GM19328 (cell line): ENCODE measurements at regions not wholly inside any gene's neighbourhood (a gene's known extent, or its start where the extent isn't known, plus 50 kb on each side); places are given as distances from the start of the nearest gene placed in this dataset.
"Not testable (repeated sequence)": the region's sequence is repeated elsewhere in the genome, so short reads cannot be mapped to it uniquely, and the experiment has no call there.

ENCODE experiments used
- ATAC-seq: cut with Tn5 transposase; IDR thresholded peaks from one replicate; pipeline ENCODE4 v1.9.1; 2021; ENCODE audit warnings: mild to moderate bottlenecking, moderate library complexity; ENCODE audit not compliant: unreplicated experiment

DNA sequence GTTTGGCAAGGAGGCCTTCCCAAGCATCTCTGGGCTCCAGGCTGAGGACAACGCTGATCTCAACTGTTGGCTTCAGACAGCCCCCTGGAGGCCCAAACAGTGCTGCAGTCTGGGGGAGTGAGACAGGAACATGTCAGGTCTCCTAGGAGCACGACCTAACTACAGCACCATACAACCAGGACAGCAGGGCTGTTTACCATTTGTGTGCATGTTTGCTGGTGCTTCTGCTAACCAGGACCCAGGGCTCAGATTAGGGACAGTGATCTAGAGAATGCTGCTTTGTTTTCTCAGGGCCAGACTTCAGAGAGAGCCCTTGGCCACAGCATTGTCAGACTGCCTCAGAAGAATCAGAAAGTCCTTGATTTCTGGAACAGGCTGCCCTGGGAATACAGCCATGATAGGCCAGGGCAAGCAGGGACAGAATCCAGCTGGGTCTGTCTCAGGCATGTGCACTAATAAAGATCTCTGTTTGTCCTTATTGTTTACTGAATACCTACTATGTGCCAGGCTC is 126.5 kb downstream of the VPREB1 start:
- no peak for ATAC-seq

DNA sequence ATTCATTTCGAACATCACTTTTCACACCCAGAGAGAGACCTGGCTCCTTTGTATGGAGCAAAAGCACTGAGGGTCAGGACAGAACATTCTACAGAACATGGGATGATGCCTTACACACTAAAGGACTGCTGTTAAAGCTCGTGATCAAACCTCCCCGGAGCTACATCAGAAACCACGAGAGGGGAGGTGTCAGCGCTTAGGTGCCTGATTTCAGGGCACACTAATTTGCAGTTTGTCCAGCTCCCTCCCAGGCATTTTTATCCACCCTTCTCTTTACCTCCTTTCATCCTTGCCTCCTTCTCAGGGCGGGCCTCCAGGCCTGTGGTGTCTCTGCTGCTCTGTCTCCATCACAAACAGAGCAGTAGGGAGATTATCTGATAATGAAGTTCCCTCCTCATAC is 127.5 kb downstream of the VPREB1 start:
- ATAC-seq, result no peak

DNA sequence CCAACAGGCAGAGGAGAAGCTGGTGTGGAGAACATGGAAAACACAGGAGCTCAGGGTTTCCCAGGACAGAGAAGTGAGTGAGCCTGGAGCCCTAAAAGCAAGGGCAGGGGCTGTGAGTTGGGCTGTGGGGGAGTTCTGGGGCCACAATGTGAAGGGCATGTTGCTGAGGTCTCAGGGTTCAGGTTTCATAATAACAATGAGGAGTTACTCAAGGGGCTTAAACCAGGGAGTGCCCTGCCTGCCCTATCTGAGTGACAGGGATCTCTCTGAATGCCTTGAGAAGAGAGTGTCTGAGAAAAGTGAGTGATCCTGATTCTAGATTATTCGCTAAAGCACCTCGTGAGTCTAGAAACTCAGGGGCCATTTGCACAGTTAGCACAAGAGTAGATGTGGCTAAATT is 129.6 kb downstream of the VPREB1 start:
- ATAC-seq, result no peak

DNA sequence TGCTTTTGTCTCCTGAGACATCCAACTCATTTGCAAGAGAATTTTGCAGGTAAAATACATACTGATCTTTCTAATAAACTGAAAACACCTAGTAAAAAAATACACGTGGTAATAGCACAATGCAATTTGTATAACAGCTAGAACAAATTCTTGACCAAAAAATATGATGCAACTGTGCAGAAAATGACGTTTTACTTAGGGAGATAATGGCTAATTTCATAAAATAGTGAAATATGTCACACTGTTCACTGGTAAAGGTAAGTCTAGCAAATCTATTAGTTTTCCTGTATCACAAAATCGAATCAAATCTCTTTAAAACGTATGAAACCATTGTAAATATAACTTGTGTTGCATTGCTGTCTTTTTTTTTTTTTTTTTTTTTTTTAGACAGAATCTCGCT is 130.0 kb downstream of the VPREB1 start:
- no peak for ATAC-seq

DNA sequence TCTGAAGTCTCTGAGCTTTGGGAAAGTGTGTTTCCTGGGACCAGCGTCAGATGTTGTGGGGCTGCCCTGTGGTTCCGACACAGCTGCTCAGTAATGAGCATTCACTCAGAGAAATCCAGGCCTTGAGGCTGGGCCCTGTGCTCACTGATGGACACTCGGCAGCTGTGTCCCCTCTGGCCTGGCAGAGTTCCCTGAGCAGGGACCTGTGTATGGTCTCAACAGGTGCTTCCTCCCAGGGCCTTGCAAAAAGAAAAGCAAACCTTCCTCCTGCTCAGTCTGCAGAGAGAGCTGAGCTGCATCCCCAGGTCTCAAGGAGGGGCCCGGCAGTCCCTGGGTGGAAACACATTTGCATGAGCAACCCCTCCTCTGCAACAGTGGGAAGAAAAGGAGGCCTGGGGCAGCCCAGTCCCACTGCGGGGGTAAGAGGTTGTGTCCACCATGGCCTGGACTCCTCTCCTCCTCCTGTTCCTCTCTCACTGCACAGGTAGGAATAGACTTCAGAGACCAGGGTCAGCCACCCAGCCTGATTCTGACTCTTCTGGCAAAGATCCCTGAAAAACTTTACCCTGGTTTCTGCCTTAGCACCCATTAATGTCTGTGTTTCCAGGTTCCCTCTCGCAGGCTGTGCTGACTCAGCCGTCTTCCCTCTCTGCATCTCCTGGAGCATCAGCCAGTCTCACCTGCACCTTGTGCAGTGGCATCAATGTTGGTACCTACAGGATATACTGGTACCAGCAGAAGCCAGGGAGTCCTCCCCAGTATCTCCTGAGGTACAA is 131.2 kb downstream of the VPREB1 start:
- no peak for ATAC-seq

DNA sequence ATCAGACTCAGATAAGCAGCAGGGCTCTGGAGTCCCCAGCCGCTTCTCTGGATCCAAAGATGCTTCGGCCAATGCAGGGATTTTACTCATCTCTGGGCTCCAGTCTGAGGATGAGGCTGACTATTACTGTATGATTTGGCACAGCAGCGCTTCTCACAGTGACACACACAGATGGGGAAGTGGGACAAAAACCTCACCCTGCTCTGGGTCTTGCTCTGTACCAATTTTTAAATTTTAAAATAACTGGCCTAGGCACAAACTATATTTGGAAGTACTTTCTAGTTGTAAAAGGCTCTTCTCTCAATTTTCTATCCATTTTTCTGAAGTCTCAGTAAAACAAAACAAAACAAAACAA is 131.7 kb downstream of the VPREB1 start:
- no peak for ATAC-seq

DNA sequence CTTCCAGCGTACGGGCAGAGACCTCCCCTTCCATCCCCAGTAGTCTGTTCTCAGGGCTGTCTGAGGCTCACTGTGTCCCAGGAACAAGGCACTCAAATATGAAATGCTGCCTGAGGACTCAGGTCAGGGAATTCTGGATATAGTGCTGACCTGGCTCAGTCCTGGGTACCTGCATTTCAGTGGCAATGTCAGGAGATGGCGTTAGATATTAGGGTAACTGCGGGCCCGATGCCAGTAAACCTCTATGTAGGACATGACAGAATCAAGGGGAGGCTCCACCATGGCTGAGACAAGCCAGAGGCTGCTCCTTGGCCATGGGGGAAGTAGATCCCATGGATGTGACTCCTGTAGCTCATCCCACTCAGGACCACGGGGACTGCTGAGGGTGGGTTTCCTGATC is 131.7 kb downstream of the ZNF280B start:
- not testable (repeated sequence) for ATAC-seq

DNA sequence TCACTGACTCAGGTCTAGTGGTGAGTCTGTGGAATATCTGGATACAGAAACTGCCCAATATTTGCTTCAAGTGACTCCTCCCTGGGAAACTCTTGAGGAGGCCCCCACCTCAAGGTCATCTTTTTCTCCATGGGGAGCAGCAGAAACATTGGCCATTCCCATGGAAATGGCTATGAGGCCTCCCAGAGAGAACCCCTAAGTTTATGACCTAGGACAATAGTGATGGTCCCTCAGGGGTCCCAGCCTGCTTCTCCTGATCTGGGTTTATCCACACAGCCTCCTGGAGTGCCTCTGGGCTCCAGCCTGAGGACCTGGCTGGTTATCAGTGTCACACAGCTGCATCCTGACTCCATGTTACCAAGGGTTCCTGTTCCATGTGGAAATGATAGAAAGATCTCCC is 131.2 kb downstream of the ZNF280B start:
- ATAC-seq, result no peak

DNA sequence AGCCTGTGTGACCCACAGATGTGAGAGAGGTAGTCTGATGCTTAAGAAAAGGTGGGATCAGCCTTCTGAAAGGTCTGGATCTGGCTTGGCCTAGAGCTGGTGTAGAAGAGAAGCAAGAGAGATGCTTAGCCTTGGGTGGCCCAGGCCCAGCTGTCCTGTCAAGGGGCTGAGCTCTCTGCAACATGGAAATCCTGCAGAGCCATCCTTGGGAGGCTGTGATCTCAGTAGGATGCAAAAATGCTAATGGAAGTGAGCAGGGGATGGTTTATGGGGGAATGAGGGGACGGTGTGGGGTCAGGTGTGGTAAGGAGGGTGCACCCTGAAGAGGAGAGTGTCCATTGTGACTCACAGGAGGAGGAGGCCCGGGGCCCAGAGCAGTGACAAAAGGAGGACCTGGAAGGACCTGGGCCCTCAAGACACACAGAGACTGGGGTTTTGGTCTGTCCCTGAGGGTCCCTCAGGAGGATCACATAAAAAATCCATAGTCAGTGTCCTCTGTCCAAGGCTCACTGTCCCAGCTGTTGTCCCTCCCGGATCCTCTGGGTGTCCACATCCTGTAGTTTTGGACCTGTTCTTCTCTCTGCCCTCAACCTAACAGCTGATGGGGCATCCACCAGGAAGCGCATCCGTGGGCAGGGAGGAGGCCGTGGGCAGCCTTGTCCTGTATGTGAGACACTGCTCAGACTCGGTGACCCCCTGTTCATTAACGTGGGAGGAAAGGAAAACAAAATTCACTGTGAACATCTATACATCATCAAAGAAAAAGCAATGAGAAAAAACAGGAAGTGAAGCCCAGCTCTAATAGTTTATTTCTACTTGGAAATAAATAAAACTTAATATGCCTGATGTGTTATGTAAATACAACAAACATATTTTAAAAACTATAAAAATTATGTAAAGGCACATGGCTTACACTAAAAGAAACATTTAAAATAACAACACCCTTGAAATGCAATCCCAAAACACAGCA is 129.8 kb downstream of the ZNF280B start:
- ATAC-seq, result no peak

DNA sequence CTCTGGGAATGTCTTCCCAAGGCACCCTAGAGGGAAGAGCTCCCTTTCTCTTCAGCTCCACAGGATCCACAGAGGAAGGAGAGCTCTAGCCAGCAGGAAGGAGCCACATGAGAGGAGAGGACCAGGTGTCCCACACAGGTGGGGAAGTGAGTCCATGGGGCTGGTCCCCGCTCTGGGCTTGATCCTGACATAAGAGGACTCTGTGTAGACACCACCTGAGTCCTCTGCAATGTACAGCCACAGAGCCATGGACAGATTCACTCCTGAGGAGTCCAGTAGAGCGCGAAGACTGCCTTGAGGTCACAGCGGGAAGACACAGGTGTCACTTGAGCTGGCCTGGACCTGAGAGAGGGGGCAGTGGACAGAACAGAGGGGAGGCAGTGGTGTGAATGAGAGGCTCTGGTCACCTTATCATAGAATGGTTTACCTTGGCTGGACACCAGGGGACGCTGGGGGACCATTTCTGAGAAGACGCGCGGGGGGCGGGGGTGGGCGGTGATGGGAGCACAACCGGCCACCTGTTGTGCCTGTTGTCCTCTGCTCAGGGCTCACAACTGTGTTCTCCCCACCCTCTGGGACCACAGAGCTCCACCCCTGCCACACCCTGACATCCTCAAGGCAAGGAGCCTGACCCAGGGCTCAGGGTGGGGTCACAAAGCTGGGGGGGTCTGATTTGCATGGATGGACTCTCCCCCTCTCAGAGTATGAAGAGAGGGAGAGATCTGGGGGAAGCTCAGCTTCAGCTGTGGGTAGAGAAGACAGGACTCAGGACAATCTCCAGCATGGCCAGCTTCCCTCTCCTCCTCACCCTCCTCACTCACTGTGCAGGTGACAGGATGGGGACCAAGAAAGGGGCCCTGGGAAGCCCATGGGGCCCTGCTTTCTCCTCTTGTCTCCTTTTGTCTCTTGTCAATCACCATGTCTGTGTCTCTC is 128.2 kb downstream of the ZNF280B start:
- no peak for ATAC-seq

DNA sequence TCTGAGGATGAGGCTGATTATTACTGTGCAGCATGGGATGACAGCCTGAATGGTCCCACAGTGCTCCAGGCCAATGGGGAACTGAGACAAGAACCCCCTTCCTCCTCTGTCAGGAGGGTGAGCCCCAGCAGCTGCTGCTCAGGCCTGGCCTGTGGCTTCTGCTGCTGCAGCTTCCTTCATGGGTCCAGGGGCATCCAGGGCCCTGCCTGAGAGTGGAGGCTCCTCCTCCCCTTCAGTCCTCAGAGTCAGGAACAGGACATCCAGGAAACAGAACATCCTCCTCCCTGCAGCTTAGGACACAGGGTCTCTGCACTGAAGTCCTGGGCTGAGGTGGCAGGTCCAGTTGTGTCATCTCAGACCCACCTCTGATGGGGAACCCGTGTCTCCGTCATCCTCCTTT is 127.2 kb downstream of the ZNF280B start:
- not testable (repeated sequence) for ATAC-seq

DNA sequence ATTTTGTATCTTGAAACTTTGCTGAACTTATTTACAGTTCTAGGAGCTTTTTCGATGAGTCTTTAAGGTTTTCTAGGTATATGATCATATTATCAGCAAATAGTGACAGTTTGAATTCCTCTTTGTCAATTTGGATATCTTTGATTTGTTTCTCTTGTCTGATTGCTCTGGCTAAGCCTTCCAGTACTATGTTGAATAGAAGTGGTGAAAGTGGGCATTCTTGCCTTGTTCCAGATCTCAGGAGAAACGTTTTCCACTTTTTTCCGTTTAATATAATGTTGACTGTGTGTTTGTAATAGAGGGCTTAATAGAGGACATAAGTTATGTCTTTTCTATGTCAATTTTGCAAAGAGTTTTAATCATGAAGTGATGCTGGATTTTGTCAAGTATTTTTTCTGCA is 124.3 kb downstream of the ZNF280B start:
- no peak for ATAC-seq

DNA sequence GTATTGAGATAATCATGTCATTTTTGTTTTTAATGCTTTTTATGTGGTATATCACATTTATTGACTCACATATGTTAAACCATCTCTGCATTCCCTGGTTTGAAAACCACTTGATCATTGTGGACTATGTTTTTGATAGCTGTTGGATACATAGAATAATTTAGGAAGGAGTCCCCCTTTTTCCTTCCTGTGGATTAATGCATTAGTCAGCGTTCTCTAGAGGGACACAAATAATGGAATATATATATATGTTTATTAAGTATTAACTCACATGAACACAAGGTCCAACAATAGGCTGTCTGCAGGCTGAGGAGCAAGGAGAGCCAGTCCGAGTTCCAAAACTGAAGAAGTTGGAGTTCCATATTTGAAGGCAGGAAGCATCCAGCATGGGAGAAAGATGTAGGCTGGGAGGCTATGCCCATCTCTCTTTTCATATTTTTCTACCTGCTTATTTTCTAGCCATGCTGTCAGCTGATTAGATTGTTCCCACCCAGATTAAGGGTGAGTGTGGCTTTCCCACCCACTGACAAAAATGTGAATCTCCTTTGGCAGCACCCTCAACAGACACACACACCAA is 123.8 kb downstream of the ZNF280B start:
- no peak for ATAC-seq

DNA sequence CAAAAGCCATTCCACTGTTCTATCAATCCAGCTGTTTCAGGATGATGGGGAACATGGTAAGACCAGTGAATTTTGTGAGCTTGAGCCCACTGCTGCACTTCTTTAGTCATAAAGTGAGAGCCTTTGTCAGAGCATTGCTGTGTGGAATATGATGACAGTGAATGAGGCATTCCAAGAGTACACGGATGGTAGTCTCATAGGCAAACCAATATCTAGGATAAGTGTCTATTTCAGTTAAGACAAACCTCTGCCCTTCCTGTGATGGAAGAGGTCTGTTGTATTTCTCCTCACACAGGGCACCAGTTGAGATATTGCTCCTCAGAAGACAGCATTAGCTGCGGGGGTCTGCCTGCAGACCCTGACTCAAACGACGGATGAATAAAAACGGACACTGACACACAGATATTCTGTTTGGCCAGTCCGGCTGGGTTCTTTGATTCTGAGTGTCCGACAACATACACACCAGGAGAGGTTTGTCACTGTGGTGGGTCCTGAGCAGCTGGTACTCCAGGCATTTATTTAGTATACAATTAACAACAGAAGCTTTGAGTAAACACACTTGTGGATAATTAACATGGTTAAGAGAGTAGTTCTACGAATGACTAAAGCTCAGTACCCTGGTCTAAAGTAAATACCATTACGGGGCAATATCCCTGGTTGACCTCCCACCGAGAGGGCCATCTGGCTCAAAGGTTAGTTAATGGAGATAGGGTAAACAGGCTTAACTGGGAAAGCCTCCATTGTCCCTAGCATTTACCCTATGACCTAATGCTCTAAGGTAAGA is 121.7 kb downstream of the ZNF280B start:
- no peak for ATAC-seq

DNA sequence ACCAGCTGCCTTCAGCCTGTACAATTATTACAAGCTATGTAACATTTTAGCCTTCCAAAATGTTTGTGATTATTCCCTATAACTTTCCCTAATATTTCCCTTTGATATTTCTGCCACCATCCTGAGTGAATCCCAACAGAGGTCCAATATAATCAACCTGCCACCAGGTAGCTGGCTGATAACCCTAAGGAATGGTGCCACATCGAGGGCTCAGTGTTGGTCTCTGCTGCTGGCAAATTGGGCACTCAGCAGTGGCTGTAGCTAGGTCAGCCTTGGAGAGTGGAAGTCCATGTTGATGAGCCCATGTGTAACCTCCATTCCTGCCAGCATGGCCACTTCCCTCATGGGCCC is 121.2 kb downstream of the ZNF280B start:
- ATAC-seq, result no peak

DNA sequence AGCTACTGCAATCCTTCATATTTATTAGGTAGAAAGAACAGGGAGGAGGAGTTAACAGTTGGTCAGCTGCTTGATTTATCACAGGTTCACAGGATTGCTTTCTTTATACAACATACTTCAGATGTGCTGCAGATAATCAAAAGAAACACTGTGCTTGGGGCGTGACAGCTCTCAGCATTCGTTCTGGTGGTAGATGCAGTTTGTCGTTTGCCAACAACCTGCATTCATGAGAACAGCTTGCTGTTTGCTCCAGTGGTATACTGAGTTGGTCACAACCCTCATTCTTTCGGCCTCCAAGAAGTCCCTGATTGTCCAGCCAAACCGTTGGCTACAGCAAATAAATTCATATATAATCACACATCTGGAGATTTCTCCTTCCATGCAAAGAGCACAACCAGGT is 120.5 kb downstream of the ZNF280B start:
- ATAC-seq, result no peak

DNA sequence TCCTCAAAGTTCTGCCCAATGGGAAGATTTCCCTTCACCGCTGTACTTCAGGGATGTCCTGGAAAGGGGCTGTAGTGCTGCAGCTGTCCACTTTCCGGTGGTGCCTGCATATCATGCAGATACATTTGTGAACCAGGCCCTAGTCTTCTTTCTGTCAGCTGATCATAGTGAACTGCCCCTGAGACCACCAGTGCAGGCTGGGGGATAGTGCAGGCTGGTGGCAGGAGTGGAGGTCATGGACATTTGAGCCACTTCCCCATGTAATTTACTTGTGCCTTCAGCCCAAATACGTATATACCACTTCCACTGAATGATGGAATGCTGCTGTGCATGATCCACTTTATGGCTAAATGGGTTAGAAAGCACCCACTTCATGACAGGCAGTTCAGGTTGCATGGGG is 120.0 kb downstream of the ZNF280B start:
- ATAC-seq, result no peak

DNA sequence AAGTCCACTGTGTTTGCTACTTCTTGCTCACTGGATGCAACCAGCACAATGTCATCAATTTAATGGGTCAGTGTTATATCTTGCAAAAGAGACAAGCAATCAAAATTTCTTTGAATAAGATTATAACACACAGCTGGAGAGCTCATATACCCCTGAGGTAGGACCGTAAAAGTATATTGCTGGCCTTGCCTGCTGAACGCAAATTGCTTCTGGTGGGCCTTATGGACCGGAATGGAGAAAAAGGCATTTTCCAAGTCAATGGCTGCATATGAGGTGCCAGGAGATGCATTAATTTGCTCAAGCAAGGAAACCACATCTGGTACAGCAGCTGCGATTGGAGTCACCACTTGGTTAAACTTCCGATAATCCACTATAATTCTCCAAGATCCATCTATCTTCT is 119.1 kb downstream of the ZNF280B start:
- no peak for ATAC-seq

DNA sequence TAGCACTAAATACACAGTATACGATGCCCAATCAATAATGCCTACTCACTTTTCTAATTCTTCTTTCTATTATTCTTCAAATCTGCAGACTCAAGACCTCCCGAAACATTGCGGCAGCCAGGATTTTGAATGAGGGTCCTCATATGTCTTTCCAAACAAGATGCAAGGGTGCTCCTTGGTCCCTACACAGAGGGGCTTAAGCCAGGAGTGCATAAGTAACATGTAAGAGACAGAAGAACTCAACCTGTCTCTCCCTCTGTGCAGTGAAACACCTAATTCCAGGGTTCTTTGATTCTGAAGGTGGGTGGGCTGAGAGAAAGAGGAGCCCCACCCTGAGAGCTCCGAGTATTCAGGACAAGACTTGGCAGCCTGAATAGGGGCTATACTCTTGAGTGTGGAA is 117.6 kb downstream of the ZNF280B start:
- ATAC-seq, result no peak

DNA sequence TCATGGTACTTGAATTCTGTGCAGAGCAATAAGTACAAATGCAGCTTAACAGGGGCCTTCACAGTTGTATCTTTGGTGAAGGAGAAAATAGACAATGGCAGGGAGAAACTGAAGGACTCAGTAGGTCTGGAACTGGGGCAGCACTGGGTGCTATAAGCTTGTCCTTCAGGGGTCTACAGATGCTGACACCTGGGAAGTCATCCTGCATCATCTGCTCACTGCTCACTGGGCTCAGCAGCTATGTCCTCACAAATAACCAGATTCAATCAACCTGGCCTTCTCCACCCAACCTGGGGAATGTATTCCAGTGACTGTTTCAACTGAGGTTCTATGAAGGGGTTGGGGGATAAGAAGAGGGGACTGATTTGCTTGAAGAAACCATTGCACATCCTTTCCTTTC is 117.0 kb downstream of the ZNF280B start:
- no peak for ATAC-seq
